ENCODE measurements at regions not wholly inside any gene's neighbourhood (a gene's known extent, or its start where the extent isn't known, plus 50 kb on each side); places are given as distances from the start of the nearest gene placed in this dataset.

DNA sequence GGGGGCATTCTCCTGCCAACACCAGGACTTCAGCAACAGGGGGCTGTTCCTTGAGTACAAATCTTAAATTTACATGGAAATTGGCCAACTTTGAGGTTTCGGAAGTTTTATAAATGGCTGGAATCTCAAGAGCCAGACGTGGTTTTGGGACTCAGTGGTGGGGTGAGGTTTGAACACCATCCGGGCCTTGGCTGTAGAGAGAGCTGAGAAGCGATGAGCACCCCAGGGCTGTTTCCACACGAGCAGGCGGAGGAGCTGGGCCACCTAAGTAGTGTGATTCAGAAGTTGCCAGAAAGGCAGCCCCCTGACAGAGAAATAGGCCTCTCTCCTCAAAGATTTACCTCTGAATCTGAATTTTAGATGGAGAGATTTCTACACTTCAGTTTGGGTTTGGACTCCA is 89.0 kb downstream of the FGF9 start:
- H2AFZ ChIP-seq (ENCODE audit: low read length), result no peak overlapping the region
- no peak overlapping the region for H3K27ac ChIP-seq (ENCODE audit: low read depth, low read length, poor library complexity, severe bottlenecking)
- no peaks in the 10 kb centered on the region for H3K4me1 ChIP-seq (ENCODE audit: insufficient read depth, low read length, severe bottlenecking)
- no peaks in the 10 kb centered on the region for H3K27me3 ChIP-seq (ENCODE audit: insufficient read depth, low read length)
- no peaks in the 10 kb centered on the region for H3K9me3 ChIP-seq (ENCODE audit: low read length)
- no peaks in the 10 kb centered on the region for H3F3A ChIP-seq (ENCODE audit: insufficient read depth, low read length)
- TF ChIP-seq CTCF (IDR thresholded peaks at IDR 0.05; ENCODE audit: low read length) (no peak), EZH2 (IDR thresholded peaks at IDR 0.05; ENCODE audit: borderline replicate concordance, low read length) (no peak)
- no peak overlapping the region for H3K4me2 ChIP-seq (ENCODE audit: low read length)
- no peak overlapping the region for H3K9ac ChIP-seq (ENCODE audit: low read length)
- H4K20me1 ChIP-seq (ENCODE audit: insufficient read depth, low read length), result no peaks in the 10 kb centered on the region
- no peak overlapping the region for H3K4me3 ChIP-seq (ENCODE audit: low read depth, low read length, poor library complexity, severe bottlenecking)
- H3K79me2 ChIP-seq (ENCODE audit: insufficient read depth, low read length), result no peaks in the 10 kb centered on the region
- no peaks in the 10 kb centered on the region for H3K9me2 ChIP-seq (ENCODE audit: low read depth, low read length)
- no peaks in the 10 kb centered on the region for H3K36me3 ChIP-seq (ENCODE audit: insufficient read depth, low read length)

- Histone ChIP-seq H3K27me3 (ENCODE audit: insufficient read depth, low read length) (no peaks in the 10 kb centered on the region), H3K9ac (ENCODE audit: low read length) (no peak overlapping the region), H3F3A (ENCODE audit: insufficient read depth, low read length) (no peaks in the 10 kb centered on the region), H3K4me2 (ENCODE audit: low read length) (no peak overlapping the region), H3K9me2 (ENCODE audit: low read depth, low read length) (no peaks in the 10 kb centered on the region), H3K4me3 (ENCODE audit: low read depth, low read length, poor library complexity, severe bottlenecking) (no peak overlapping the region), H3K4me1 (ENCODE audit: insufficient read depth, low read length, severe bottlenecking) (no peaks in the 10 kb centered on the region), H3K36me3 (ENCODE audit: insufficient read depth, low read length) (no peaks in the 10 kb centered on the region), H3K79me2 (ENCODE audit: insufficient read depth, low read length) (no peaks in the 10 kb centered on the region), H3K27ac (ENCODE audit: low read depth, low read length, poor library complexity, severe bottlenecking) (no peak overlapping the region), H3K9me3 (ENCODE audit: low read length) (no peaks in the 10 kb centered on the region), H2AFZ (ENCODE audit: low read length) (no peak overlapping the region), H4K20me1 (ENCODE audit: insufficient read depth, low read length) (no peaks in the 10 kb centered on the region)
- no peak for TF ChIP-seq EZH2 (IDR thresholded peaks at IDR 0.05; ENCODE audit: borderline replicate concordance, low read length)
- no peak for TF ChIP-seq CTCF (IDR thresholded peaks at IDR 0.05; ENCODE audit: low read length)
Measured at GRCh38 chr13:21761770-21762169, 90.9 kb downstream of the FGF9 start.

DNA sequence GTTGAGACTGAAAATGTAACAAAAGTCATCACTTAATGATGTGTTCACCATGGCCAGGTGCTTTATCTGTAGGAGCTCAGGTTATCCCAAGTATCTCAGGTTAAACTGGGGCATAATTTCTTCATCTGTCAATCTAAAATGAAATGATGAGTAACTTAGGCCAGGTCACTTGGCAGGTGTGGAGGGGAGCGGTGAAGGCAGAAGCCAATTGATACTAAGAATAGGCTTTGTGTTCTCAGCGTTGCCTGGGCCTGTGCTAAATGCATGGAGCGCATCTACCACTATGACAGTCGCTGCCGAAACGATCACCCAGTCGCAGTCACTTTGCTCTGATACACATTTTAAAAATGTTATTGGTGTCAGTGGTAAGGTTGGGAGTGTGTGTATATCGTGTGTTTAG is 91.6 kb downstream of the FGF9 start:
- H3K27ac ChIP-seq (ENCODE audit: low read depth, low read length, poor library complexity, severe bottlenecking), result no peak overlapping the region

More for the DNA sequence above, 91.6 kb downstream of the FGF9 start:
- Histone ChIP-seq H3K4me1 (ENCODE audit: insufficient read depth, low read length, severe bottlenecking) (no peaks in the 10 kb centered on the region), H3K79me2 (ENCODE audit: insufficient read depth, low read length) (no peaks in the 10 kb centered on the region), H3K4me2 (ENCODE audit: low read length) (no peak overlapping the region), H2AFZ (ENCODE audit: low read length) (no peak overlapping the region), H3K9me3 (ENCODE audit: low read length) (no peaks in the 10 kb centered on the region), H3K9me2 (ENCODE audit: low read depth, low read length) (no peaks in the 10 kb centered on the region), H3F3A (ENCODE audit: insufficient read depth, low read length) (no peaks in the 10 kb centered on the region), H3K9ac (ENCODE audit: low read length) (no peak overlapping the region), H3K27me3 (ENCODE audit: insufficient read depth, low read length) (no peaks in the 10 kb centered on the region), H4K20me1 (ENCODE audit: insufficient read depth, low read length) (no peaks in the 10 kb centered on the region), H3K4me3 (ENCODE audit: low read depth, low read length, poor library complexity, severe bottlenecking) (no peak overlapping the region), H3K36me3 (ENCODE audit: insufficient read depth, low read length) (no peaks in the 10 kb centered on the region)
- no peak for TF ChIP-seq CTCF (IDR thresholded peaks at IDR 0.05; ENCODE audit: low read length)
- no peak for TF ChIP-seq EZH2 (IDR thresholded peaks at IDR 0.05; ENCODE audit: borderline replicate concordance, low read length)
